ENCODE measurements at regions not wholly inside any gene's neighbourhood (a gene's known extent, or its start where the extent isn't known, plus 50 kb on each side); places are given as distances from the start of the nearest gene placed in this dataset.

DNA sequence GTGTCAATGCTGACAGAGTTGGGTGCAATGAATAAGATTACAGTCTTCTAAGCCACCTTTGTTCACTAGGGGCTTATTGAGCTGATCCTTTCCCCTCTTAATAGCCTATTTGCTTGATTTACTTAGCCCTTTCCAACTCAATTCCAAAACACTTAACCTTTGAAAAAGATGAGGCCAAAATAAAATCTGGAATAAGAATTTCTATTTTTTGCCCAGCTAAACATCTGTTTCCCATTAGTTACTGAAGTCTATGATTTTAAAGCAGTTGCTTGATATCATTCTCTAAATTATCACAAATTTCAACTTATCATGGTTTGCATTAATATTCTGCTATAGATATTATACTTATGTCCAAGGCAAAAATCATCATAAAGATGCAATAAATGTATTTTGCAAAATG lies 1272.0 kb upstream of the ACO1 start:
- no peak for DNase-seq (ENCODE audit: extremely low read depth, low read depth)

DNA sequence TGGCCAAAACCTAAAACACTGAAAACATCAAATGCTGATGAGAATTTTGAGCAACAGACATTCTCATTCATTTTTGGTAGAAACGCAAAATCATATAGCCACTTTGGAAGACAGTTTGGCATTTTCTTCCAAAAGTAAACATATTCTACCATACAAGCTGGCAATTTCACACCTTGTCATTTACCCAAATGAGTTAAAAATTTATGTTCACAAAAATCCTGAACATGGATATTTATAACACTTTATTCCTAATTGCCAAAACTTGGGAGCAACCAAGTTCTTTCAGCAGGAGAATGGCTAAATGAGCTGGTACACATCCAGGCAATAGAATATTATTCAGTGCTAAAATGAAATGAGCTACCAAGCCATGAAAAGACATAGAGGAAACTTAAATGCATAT lies 1270.1 kb upstream of the ACO1 start:
- DNase-seq (ENCODE audit: extremely low read depth, low read depth) = no peak
- TF ChIP-seq, protein P1, sequence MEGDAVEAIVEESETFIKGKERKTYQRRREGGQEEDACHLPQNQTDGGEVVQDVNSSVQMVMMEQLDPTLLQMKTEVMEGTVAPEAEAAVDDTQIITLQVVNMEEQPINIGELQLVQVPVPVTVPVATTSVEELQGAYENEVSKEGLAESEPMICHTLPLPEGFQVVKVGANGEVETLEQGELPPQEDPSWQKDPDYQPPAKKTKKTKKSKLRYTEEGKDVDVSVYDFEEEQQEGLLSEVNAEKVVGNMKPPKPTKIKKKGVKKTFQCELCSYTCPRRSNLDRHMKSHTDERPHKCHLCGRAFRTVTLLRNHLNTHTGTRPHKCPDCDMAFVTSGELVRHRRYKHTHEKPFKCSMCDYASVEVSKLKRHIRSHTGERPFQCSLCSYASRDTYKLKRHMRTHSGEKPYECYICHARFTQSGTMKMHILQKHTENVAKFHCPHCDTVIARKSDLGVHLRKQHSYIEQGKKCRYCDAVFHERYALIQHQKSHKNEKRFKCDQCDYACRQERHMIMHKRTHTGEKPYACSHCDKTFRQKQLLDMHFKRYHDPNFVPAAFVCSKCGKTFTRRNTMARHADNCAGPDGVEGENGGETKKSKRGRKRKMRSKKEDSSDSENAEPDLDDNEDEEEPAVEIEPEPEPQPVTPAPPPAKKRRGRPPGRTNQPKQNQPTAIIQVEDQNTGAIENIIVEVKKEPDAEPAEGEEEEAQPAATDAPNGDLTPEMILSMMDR (IDR thresholded peaks at IDR 0.05; ENCODE audit: low read depth, low read length) = no peak

More for the DNA sequence above, 1272.0 kb upstream of the ACO1 start:
- TF ChIP-seq, protein P1 (IDR thresholded peaks at IDR 0.05; ENCODE audit: low read depth, low read length) = no peak

GRCh38 chr9:31119890-31120454 lies 1264.5 kb upstream of the ACO1 start:
- DNase-seq (ENCODE audit: extremely low read depth, low read depth) = no peak
- TF ChIP-seq, protein P1 (IDR thresholded peaks at IDR 0.05; ENCODE audit: low read depth, low read length) = no peak

GRCh38 chr9:31124389-31124788 lies 1260.1 kb upstream of the ACO1 start:
- TF ChIP-seq, protein P1 (IDR thresholded peaks at IDR 0.05; ENCODE audit: low read depth, low read length) = no peak
- no peak for DNase-seq (ENCODE audit: extremely low read depth, low read depth)

- no peak for DNase-seq (ENCODE audit: extremely low read depth, low read depth)
- TF ChIP-seq, protein P1 (IDR thresholded peaks at IDR 0.05; ENCODE audit: low read depth, low read length) = no peak
These were observed 1248.9 kb upstream of the ACO1 start for GRCh38 chr9:31135567-31135966.

DNA sequence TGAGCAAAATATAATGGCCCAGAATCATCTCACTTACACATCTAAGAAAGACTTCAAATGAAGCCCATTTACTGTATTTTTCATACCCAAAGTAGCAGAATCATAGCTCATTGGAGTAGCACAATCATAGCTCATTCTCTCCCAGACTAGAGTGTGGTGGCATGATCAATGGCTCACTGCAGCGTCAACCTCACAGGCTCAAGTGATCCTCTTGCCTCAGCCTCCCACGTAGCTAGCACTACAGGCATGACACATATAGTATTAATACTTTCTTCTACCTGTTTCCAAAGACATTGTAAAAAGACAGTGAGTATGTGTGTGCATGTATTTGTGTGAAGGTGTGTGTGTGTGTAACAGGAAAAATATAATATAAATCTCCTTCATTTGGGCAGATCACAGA lies 1247.9 kb upstream of the ACO1 start:
- TF ChIP-seq, protein P1 (IDR thresholded peaks at IDR 0.05; ENCODE audit: low read depth, low read length) = no peak
- no peak for DNase-seq (ENCODE audit: extremely low read depth, low read depth)

GRCh38 chr9:31137176-31138160 lies 1247.0 kb upstream of the ACO1 start:
- TF ChIP-seq, protein P1 (IDR thresholded peaks at IDR 0.05; ENCODE audit: low read depth, low read length) = no peak
- no peak for DNase-seq (ENCODE audit: extremely low read depth, low read depth)

All from AG09319 (cell line).